ENCODE measurements at regions not wholly inside any gene's neighbourhood (a gene's known extent, or its start where the extent isn't known, plus 50 kb on each side); places are given as distances from the start of the nearest gene placed in this dataset.

DNA sequence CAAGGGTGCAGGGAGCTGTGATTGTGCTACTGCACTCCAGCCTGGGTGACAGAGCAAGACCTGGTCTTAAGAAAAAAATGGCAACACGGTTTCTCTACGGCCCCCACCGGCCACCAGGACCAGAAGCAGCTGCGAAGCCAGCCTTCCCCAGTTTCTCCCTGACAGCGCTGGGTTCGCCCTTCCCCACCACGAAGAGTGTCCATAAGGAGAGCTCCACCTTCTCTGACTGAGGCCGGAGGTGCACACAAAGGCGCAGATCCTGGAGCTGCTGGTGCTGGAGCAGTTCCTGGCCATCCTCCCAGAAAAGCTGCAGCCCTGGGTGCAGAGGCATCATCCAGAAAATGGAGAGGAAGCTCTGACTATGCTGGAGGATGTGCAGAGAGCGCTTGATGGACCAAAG, 52.2 kb upstream of the ZNF599 start:
- TF ChIP-seq, protein P1, sequence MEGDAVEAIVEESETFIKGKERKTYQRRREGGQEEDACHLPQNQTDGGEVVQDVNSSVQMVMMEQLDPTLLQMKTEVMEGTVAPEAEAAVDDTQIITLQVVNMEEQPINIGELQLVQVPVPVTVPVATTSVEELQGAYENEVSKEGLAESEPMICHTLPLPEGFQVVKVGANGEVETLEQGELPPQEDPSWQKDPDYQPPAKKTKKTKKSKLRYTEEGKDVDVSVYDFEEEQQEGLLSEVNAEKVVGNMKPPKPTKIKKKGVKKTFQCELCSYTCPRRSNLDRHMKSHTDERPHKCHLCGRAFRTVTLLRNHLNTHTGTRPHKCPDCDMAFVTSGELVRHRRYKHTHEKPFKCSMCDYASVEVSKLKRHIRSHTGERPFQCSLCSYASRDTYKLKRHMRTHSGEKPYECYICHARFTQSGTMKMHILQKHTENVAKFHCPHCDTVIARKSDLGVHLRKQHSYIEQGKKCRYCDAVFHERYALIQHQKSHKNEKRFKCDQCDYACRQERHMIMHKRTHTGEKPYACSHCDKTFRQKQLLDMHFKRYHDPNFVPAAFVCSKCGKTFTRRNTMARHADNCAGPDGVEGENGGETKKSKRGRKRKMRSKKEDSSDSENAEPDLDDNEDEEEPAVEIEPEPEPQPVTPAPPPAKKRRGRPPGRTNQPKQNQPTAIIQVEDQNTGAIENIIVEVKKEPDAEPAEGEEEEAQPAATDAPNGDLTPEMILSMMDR (IDR thresholded peaks at IDR 0.05), result no peak
- TF ChIP-seq EZH2 (IDR thresholded peaks at IDR 0.05), result no peak
- no peak for TF ChIP-seq EZH2phosphoT487 (IDR thresholded peaks at IDR 0.05)
- no peak overlapping the region for H2AFZ ChIP-seq (replicated peaks)
- no peak overlapping the region for H3K4me2 ChIP-seq
- H3K4me3 ChIP-seq, result no peak overlapping the region
- H3K27me3 Mint-ChIP-seq (ENCODE audit: insufficient read depth, low read depth), result peaks cover 2% of the 10 kb centered on the region
- H3K4me1 ChIP-seq, result no peaks in the 10 kb centered on the region
- H3K9ac ChIP-seq, result no peak overlapping the region
- H3K4me3 Mint-ChIP-seq, result no peak overlapping the region
- H3K36me3 Mint-ChIP-seq, result no peaks in the 10 kb centered on the region
- H3K36me3 ChIP-seq, result no peaks in the 10 kb centered on the region
- H3F3A ChIP-seq (ENCODE audit: low read depth), result no peaks in the 10 kb centered on the region
- DNase-seq (ENCODE audit: low spot score), result no peak
- H3K9me3 ChIP-seq (ENCODE audit: low read depth), result no peaks in the 10 kb centered on the region
- H3K9me3 Mint-ChIP-seq, result no peaks in the 10 kb centered on the region
- no peaks in the 10 kb centered on the region for H3K79me2 ChIP-seq (ENCODE audit: low read depth)
- no peaks in the 10 kb centered on the region for H4K20me1 ChIP-seq (ENCODE audit: low read depth)
- H3K27ac ChIP-seq, result no peak overlapping the region
- no peak overlapping the region for H3K27ac Mint-ChIP-seq
- H3K27me3 ChIP-seq, result no peaks in the 10 kb centered on the region
- H3K4me1 Mint-ChIP-seq, result no peaks in the 10 kb centered on the region

GRCh38 chr19:34824686-34825085, 51.7 kb upstream of the ZNF599 start:
- Mint-ChIP-seq H3K9me3 (no peaks in the 10 kb centered on the region), H3K27me3 (ENCODE audit: insufficient read depth, low read depth) (peaks cover 2% of the 10 kb centered on the region), H3K4me3 (no peak overlapping the region), H3K27ac (no peak overlapping the region), H3K36me3 (no peaks in the 10 kb centered on the region), H3K4me1 (no peaks in the 10 kb centered on the region)
- H3K4me1 ChIP-seq, result no peaks in the 10 kb centered on the region
- no peak for DNase-seq (ENCODE audit: low spot score)
- H3K4me2 ChIP-seq, result no peak overlapping the region
- no peaks in the 10 kb centered on the region for H4K20me1 ChIP-seq (ENCODE audit: low read depth)
- H3K27ac ChIP-seq, result no peak overlapping the region
- no peak overlapping the region for H2AFZ ChIP-seq (replicated peaks)
- TF ChIP-seq EZH2 (IDR thresholded peaks at IDR 0.05), result no peak
- no peaks in the 10 kb centered on the region for H3F3A ChIP-seq (ENCODE audit: low read depth)
- H3K4me3 ChIP-seq, result no peak overlapping the region
- no peaks in the 10 kb centered on the region for H3K27me3 ChIP-seq
- H3K9ac ChIP-seq, result no peak overlapping the region
- no peaks in the 10 kb centered on the region for H3K36me3 ChIP-seq
- H3K9me3 ChIP-seq (ENCODE audit: low read depth), result no peaks in the 10 kb centered on the region
- H3K79me2 ChIP-seq (ENCODE audit: low read depth), result no peaks in the 10 kb centered on the region

Measured in neural progenitor cell (in vitro differentiated cells).